MM.1S (cell line): ENCODE measurements at regions not wholly inside any gene's neighbourhood (a gene's known extent, or its start where the extent isn't known, plus 50 kb on each side); places are given as distances from the start of the nearest gene placed in this dataset.

Experiments
- EZH2 ChIP-seq: fragments of 300-600 bp; sonication (generic); optimal IDR thresholded peaks from 2 replicates; pipeline ENCODE3; 2017; ENCODE audit warnings: low read depth, mild to moderate bottlenecking, antibody characterized with exemption, low read length, mixed read lengths
- EZH2phosphoT487 ChIP-seq: fragments of 300-600 bp; sonication (generic); IDR thresholded peaks from 2 replicates; pipeline ENCODE4 v1.6.1; 2018; ENCODE audit warnings: antibody characterized with exemption, low read length
- TF ChIP-seq, protein P1 (sequence below): fragments of 300-600 bp; sonication (generic); IDR thresholded peaks from 2 replicates; pipeline ENCODE4 v1.5.1; 2016; ENCODE audit warnings: antibody characterized with exemption, low read length, mixed read lengths

- TF ChIP-seq, protein P1, sequence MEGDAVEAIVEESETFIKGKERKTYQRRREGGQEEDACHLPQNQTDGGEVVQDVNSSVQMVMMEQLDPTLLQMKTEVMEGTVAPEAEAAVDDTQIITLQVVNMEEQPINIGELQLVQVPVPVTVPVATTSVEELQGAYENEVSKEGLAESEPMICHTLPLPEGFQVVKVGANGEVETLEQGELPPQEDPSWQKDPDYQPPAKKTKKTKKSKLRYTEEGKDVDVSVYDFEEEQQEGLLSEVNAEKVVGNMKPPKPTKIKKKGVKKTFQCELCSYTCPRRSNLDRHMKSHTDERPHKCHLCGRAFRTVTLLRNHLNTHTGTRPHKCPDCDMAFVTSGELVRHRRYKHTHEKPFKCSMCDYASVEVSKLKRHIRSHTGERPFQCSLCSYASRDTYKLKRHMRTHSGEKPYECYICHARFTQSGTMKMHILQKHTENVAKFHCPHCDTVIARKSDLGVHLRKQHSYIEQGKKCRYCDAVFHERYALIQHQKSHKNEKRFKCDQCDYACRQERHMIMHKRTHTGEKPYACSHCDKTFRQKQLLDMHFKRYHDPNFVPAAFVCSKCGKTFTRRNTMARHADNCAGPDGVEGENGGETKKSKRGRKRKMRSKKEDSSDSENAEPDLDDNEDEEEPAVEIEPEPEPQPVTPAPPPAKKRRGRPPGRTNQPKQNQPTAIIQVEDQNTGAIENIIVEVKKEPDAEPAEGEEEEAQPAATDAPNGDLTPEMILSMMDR, result no peak
- TF ChIP-seq EZH2phosphoT487 (no peak), EZH2 (no peak)
Measured at GRCh38 chr4:187433141-187433540, 562.4 kb upstream of the ZFP42 start.
